LNCAP (cell line): ENCODE measurements at regions not wholly inside any gene's neighbourhood (a gene's known extent, or its start where the extent isn't known, plus 50 kb on each side); places are given as distances from the start of the nearest gene placed in this dataset.

ENCODE experiments used
- TF ChIP-seq, protein P1 (sequence below): fragments of 450-650 bp; IDR thresholded peaks from 2 replicates; pipeline ENCODE4 v1.5.1; 2017; ENCODE audit warnings: mild to moderate bottlenecking

DNA sequence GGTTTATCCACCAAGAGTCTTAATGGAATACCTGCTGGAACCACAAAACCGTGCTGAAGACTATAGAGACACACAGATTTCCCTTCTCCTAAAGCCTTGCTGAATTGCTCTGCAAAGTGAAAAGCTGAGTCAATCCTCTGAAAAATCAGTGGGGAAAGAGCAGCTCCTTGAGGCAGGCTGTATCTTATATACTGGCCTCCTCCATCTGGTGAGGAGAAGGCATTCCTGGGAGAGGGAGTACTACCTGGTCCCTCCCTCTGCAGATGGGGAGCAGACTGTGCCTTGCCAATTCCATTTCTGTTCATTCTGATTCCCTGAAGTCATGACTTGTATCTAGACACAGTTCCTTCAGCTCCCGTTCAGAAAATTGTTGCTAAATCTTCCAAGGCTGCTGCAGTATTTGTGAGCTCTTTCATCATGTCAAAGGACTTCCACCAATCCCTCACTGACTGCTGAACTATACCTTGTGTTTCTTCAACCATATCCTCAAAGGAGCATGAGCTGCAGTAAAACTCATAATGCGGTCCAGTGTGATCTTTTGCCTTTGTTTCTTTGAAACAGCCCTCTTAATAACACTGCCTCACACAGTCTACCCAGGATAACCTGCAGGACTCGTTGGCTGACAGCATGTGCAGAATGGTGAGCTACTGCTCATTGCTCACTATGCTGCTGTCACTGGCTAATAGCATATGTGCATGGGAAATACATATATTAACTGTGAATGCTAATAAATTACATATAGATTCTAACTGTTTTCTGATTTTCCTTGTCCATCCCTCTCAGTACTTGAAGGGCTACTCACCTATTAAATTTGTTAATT is 84.5 kb downstream of the FOXD1 start:
- TF ChIP-seq, protein P1, sequence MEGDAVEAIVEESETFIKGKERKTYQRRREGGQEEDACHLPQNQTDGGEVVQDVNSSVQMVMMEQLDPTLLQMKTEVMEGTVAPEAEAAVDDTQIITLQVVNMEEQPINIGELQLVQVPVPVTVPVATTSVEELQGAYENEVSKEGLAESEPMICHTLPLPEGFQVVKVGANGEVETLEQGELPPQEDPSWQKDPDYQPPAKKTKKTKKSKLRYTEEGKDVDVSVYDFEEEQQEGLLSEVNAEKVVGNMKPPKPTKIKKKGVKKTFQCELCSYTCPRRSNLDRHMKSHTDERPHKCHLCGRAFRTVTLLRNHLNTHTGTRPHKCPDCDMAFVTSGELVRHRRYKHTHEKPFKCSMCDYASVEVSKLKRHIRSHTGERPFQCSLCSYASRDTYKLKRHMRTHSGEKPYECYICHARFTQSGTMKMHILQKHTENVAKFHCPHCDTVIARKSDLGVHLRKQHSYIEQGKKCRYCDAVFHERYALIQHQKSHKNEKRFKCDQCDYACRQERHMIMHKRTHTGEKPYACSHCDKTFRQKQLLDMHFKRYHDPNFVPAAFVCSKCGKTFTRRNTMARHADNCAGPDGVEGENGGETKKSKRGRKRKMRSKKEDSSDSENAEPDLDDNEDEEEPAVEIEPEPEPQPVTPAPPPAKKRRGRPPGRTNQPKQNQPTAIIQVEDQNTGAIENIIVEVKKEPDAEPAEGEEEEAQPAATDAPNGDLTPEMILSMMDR = no peak

DNA sequence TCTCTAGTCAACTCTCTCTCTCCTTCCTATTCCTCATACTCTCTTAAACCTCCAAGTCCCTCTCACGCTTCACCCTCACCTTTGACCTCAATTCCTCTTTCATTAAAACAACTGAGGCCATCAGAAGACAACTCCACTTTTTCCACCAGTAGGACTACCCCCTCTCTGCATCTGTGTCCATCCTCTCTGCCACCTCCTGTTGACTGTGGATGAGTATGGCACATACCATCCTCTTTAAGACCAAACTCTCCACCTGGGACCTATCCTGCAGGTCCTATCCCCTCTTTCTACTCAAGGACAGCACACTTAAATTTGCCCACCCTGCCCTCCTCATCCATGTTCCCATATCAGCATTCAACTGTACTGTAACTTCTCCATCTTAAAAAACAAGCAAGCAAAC is 89.2 kb downstream of the FOXD1 start:
- TF ChIP-seq, protein P1 = no peak

DNA sequence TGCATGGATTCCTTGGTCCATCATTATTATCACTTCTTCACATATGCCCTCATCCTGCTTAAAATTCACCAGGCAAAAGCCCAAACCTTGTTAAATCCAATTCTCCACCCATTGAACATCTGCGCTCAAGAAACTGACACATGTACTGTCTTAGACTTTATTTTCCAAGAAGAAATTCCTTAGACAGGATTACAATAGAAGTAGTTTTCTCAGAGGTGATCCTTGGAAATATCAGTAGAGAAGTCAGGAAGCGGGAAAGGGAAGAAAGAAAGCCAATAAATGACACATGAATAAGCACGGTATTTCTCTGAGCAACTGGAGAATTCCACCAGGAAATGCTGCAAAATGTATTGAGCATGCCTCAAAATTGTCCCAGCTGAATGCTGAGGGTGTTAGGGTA is 90.2 kb downstream of the FOXD1 start:
- TF ChIP-seq, protein P1 = no peak

DNA sequence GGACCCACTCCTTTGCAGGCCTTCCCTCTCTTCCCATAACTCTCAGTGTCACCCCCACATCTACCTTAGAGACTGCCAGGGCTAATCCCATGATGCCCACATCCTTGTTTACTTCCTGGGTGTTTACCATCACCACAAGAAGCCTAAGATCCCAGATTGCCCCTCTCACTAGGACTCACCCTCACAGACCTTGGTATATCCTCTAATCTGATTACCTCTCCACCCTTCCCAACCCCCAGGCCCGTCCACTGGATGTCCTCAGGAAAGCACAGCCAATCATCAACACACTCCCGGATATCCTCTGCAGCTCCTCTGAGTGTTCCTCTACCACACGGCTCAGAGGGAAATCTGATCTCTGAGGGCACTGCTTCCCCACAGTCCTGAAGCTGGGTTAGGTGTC is 91.0 kb downstream of the FOXD1 start:
- TF ChIP-seq, protein P1 = no peak

DNA sequence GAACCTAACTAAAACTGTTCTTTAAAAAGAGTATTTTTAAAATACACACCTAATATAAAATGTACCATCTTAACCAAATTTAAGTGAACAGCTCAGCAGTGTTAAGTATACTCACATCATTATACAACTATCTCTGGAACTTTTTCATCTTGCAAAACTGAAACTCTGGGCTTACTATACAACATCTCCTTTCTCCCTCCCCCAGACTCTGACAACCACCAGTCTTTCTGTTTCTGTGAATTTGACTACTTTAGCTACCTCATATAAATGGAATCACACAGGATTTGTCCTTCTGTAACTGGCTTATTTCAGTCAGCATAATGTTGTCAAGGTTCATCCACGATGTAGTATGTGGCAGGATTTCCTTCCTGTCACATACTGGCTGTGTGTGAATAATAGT is 93.5 kb downstream of the FOXD1 start:
- TF ChIP-seq, protein P1 = no peak

DNA sequence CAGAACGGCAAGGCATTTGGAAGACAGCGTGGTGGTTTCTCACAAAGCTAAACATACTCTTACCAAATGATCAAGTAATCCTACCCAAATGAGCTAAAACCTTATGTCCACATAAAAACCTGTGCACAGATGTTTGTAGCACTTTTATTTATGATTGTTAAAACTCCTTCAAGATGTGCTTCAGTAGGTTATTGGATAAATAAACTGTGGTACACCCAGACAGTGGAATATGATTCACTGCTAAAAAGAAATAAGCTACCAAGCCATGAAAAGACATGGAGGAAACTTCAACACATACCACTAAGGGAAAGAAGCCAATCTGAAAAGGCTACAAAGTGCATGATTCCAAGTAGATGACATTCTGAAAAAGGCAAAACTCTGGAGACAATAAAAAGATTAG is 94.2 kb downstream of the FOXD1 start:
- TF ChIP-seq, protein P1 = no peak

DNA sequence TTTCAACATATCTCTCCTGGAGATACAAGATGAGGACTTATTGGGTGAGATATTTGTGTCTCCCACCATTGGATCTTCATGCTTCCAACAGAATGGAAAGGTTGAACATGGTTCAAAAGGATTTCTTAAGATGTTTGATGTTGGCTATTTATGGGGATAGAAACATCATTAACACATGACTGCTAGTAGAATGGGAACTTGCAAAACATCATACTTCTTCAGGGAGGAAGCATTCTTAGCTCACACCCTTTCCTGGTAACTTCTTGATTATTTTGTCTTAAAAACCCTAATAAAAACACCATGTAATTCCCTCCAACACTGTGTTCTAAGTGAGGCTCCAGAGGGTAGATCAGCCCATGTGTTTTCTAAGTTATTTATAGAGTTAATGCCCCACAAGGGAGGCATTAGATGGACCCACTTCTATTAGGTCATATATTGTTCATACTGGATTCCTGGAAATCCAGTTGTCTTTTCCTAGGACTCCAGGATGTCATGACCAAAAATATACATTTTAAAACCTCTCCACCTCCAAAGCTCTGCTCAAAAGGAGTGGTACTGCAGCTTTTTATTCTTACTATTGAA is 95.8 kb downstream of the FOXD1 start:
- TF ChIP-seq, protein P1 = no peak
